ENCODE measurements at regions not wholly inside any gene's neighbourhood (a gene's known extent, or its start where the extent isn't known, plus 50 kb on each side); places are given as distances from the start of the nearest gene placed in this dataset.
"Not testable (repeated sequence)": the region's sequence is repeated elsewhere in the genome, so short reads cannot be mapped to it uniquely, and the experiment has no call there.

GRCh38 chr4:100016191-100016590, 66.1 kb upstream of the H2AZ1 start:
- POLR2A ChIA-PET = no interaction called here
- Mint-ChIP-seq H3K27me3 (ENCODE audit: insufficient read depth, unreplicated experiment) (no peaks in the 10 kb centered on the region), H3K36me3 (ENCODE audit: insufficient read depth, unreplicated experiment) (no peaks in the 10 kb centered on the region), H3K27ac (ENCODE audit: low read depth, unreplicated experiment) (no peak overlapping the region), H3K9me3 (ENCODE audit: unreplicated experiment) (no peaks in the 10 kb centered on the region), H3K4me3 (ENCODE audit: unreplicated experiment) (no peak overlapping the region), H3K4me1 (ENCODE audit: insufficient read depth, unreplicated experiment) (peaks cover 10% of the 10 kb centered on the region)
- BruUV-seq (replicated peaks) = no TSS peak
- TF ChIP-seq CTCF (IDR thresholded peaks at IDR 0.05; ENCODE audit: unreplicated experiment) = no peak
- CTCF ChIA-PET = interaction anchor here (1.0 to 1.2 kb wide), 2 partner anchors 18 to 1155 kb away, joined by 3 read pairs; no protein-coding TSS in a partner anchor
- intact Hi-C loops (cut with micrococcal nuclease) = no loop called here
- DNase-seq (ENCODE audit: unreplicated experiment) = no peak

- intact Hi-C loops (cut with micrococcal nuclease) = no loop called here
- ChIA-PET POLR2A (interaction anchor here (1.0 kb wide), 1 partner anchor 11 kb away, joined by 3 read pairs; no protein-coding TSS in a partner anchor), CTCF (no interaction called here)
- TF ChIP-seq CTCF (IDR thresholded peaks at IDR 0.05; ENCODE audit: unreplicated experiment) = no peak
- Mint-ChIP-seq H3K36me3 (ENCODE audit: insufficient read depth, unreplicated experiment) (no peaks in the 10 kb centered on the region), H3K9me3 (ENCODE audit: unreplicated experiment) (no peaks in the 10 kb centered on the region), H3K27ac (ENCODE audit: low read depth, unreplicated experiment) (no peak overlapping the region), H3K4me3 (ENCODE audit: unreplicated experiment) (no peak overlapping the region), H3K4me1 (ENCODE audit: insufficient read depth, unreplicated experiment) (peaks cover 10% of the 10 kb centered on the region), H3K27me3 (ENCODE audit: insufficient read depth, unreplicated experiment) (no peaks in the 10 kb centered on the region)
- no TSS peak for BruUV-seq (replicated peaks)
- no peak for DNase-seq (ENCODE audit: unreplicated experiment)
These were observed 64.5 kb upstream of the H2AZ1 start for GRCh38 chr4:100014616-100015015.

- ChIA-PET CTCF (interaction anchor here (0.6 to 3.7 kb wide), 4 partner anchors 9 to 478 kb away, joined by 3 to 18 read pairs (median 4); no protein-coding TSS in a partner anchor), POLR2A (interaction anchor here (1.9 kb wide), 1 partner anchor 8 kb away, joined by 8 read pairs; no protein-coding TSS in a partner anchor)
- no peak for TF ChIP-seq CTCF (IDR thresholded peaks at IDR 0.05; ENCODE audit: unreplicated experiment)
- no peak for DNase-seq (ENCODE audit: unreplicated experiment)
- Mint-ChIP-seq H3K27ac (ENCODE audit: low read depth, unreplicated experiment) (no peak overlapping the region), H3K36me3 (ENCODE audit: insufficient read depth, unreplicated experiment) (no peaks in the 10 kb centered on the region), H3K27me3 (ENCODE audit: insufficient read depth, unreplicated experiment) (no peaks in the 10 kb centered on the region), H3K4me3 (ENCODE audit: unreplicated experiment) (no peak overlapping the region), H3K4me1 (ENCODE audit: insufficient read depth, unreplicated experiment) (peaks cover 6% of the 10 kb centered on the region), H3K9me3 (ENCODE audit: unreplicated experiment) (no peaks in the 10 kb centered on the region)
- intact Hi-C loops (cut with micrococcal nuclease) = no loop called here
- BruUV-seq (replicated peaks) = no TSS peak
These were observed 59.4 kb upstream of the H2AZ1 start for GRCh38 chr4:100009490-100009889.

- H3K27me3 Mint-ChIP-seq (ENCODE audit: insufficient read depth, unreplicated experiment) = no peaks in the 10 kb centered on the region
- POLR2A ChIA-PET = interaction anchor here (1.7 to 1.9 kb wide), 2 partner anchors 10 kb away, joined by 5 to 8 read pairs; no protein-coding TSS in a partner anchor
- TF ChIP-seq CTCF (IDR thresholded peaks at IDR 0.05; ENCODE audit: unreplicated experiment) = no peak
- H3K9me3 Mint-ChIP-seq (ENCODE audit: unreplicated experiment) = no peaks in the 10 kb centered on the region
- H3K36me3 Mint-ChIP-seq (ENCODE audit: insufficient read depth, unreplicated experiment) = no peaks in the 10 kb centered on the region
- H3K4me3 Mint-ChIP-seq (ENCODE audit: unreplicated experiment) = no peak overlapping the region
- BruUV-seq (replicated peaks) = no TSS peak
- no peak overlapping the region for H3K27ac Mint-ChIP-seq (ENCODE audit: low read depth, unreplicated experiment)
- peaks cover 6% of the 10 kb centered on the region for H3K4me1 Mint-ChIP-seq (ENCODE audit: insufficient read depth, unreplicated experiment)
- DNase-seq (ENCODE audit: unreplicated experiment) = peak; percentile 12
- intact Hi-C loops (cut with micrococcal nuclease) = no loop called here
- CTCF ChIA-PET = interaction anchor here (0.6 to 1.0 kb wide), 2 partner anchors 10 to 11 kb away, joined by 3 to 5 read pairs; no protein-coding TSS in a partner anchor
These were observed 58.0 kb upstream of the H2AZ1 start for GRCh38 chr4:100008048-100008447.

- H3K4me3 Mint-ChIP-seq (ENCODE audit: unreplicated experiment); DNase-seq (ENCODE audit: unreplicated experiment); CTCF ChIA-PET; H3K4me1 Mint-ChIP-seq (ENCODE audit: insufficient read depth, unreplicated experiment); H3K27me3 Mint-ChIP-seq (ENCODE audit: insufficient read depth, unreplicated experiment); H3K9me3 Mint-ChIP-seq (ENCODE audit: unreplicated experiment); intact Hi-C loops (cut with micrococcal nuclease); H3K36me3 Mint-ChIP-seq (ENCODE audit: insufficient read depth, unreplicated experiment); H3K27ac Mint-ChIP-seq (ENCODE audit: low read depth, unreplicated experiment); BruUV-seq (replicated peaks); POLR2A ChIA-PET: not testable (repeated sequence)
These were observed 56.1 kb upstream of the H2AZ1 start for GRCh38 chr4:100006161-100006560.
